WTC11 (cell line): ENCODE measurements at regions not wholly inside any gene's neighbourhood (a gene's known extent, or its start where the extent isn't known, plus 50 kb on each side); places are given as distances from the start of the nearest gene placed in this dataset.

Experiments used
- ATAC-seq: fragments of 200-7000 bp; cut with Tn5 transposase; 2 replicates; pipeline ENCODE4 v1.10.0; 2021; ENCODE audit warnings: mild to moderate bottlenecking, moderate library complexity
- CTCF ChIA-PET: fragments of 300-600 bp; sonication (Branson Sonifier 250); formaldehyde crosslinking; loops from one replicate; lab custom pipeline; 2021; ENCODE audit warnings: antibody characterized with exemption; lab: Charles Lee
- POLR2A ChIA-PET: fragments of 350-600 bp; sonication (Branson Sonifier 250); formaldehyde crosslinking; loops from one replicate; lab custom pipeline; 2021; ENCODE audit warnings: antibody characterized with exemption; lab: Charles Lee
- DNase-seq: peaks from one replicate; pipeline ENCODE4 v3.0.0; 2021; ENCODE audit warnings: low spot score
- H3K27ac Mint-ChIP-seq: 2 replicates; pipeline ENCODE4 v1.8.0; 2021; ENCODE audit warnings: mixed read lengths
- H3K27me3 Mint-ChIP-seq: 2 replicates; pipeline ENCODE4 v1.8.0; 2021; ENCODE audit warnings: low read depth, mild to moderate bottlenecking, moderate library complexity, mixed read lengths
- H3K36me3 Mint-ChIP-seq: 2 replicates; pipeline ENCODE4 v1.8.0; 2021; ENCODE audit warnings: mixed read lengths
- H3K4me1 Mint-ChIP-seq: 2 replicates; pipeline ENCODE4 v1.8.0; 2022; ENCODE audit warnings: mixed read lengths
- H3K4me3 Mint-ChIP-seq: 2 replicates; pipeline ENCODE4 v1.8.0; 2021; ENCODE audit warnings: mild to moderate bottlenecking, moderate library complexity, mixed read lengths
- H3K9me3 Mint-ChIP-seq: 2 replicates; pipeline ENCODE4 v1.8.0; 2021; ENCODE audit warnings: mixed read lengths
- E2F1 ChIP-seq: sonication (generic); formaldehyde crosslinking; IDR thresholded peaks from 2 replicates; pipeline ENCODE4 v1.8.0; 2022; ENCODE audit warnings: mild to moderate bottlenecking, missing genetic modification reagents
- ERG ChIP-seq: fragments of 250-450 bp; sonication (Bioruptor Pico); IDR thresholded peaks from 2 replicates; pipeline ENCODE4 v1.8.0; 2021; ENCODE audit warnings: mild to moderate bottlenecking
- FOXK1 ChIP-seq: sonication (generic); formaldehyde crosslinking; IDR thresholded peaks from 2 replicates; pipeline ENCODE4 v1.8.0; 2022; ENCODE audit warnings: mild to moderate bottlenecking, moderate library complexity, missing genetic modification reagents
- GRHL2 ChIP-seq: fragments of 250-450 bp; sonication (Bioruptor Pico); IDR thresholded peaks from 2 replicates; pipeline ENCODE4 v1.8.0; 2022; ENCODE audit warnings: mild to moderate bottlenecking, moderate library complexity; ENCODE audit not compliant: insufficient replicate concordance, severe bottlenecking
- GTF2I ChIP-seq: fragments of 250-450 bp; sonication (Bioruptor Pico); conservative IDR thresholded peaks from 2 replicates; pipeline ENCODE4 v1.4.0; 2021; ENCODE audit warnings: mild to moderate bottlenecking
- HMGA2 ChIP-seq: fragments of 250-450 bp; sonication (Bioruptor Pico); IDR thresholded peaks from 2 replicates; pipeline ENCODE4 v1.4.0; 2021; ENCODE audit warnings: mild to moderate bottlenecking, moderate library complexity
- HMGXB4 ChIP-seq: sonication (generic); formaldehyde crosslinking; IDR thresholded peaks from 2 replicates; pipeline ENCODE4 v1.8.1; 2023; ENCODE audit warnings: mild to moderate bottlenecking, moderate library complexity, missing genetic modification reagents
- MLX ChIP-seq: sonication (generic); formaldehyde crosslinking; IDR thresholded peaks from 2 replicates; pipeline ENCODE4 v1.8.1; 2023; ENCODE audit warnings: mild to moderate bottlenecking, missing genetic modification reagents, moderate library complexity
- NFE2L1 ChIP-seq: sonication (generic); formaldehyde crosslinking; IDR thresholded peaks from 2 replicates; pipeline ENCODE4 v1.8.1; 2023; ENCODE audit warnings: missing genetic modification reagents
- OVOL2 ChIP-seq: fragments of 250-450 bp; sonication (Bioruptor Pico); IDR thresholded peaks from 2 replicates; pipeline ENCODE4 v1.9.0; 2021; ENCODE audit warnings: mild to moderate bottlenecking, borderline replicate concordance
- PRDM15 ChIP-seq: sonication (generic); formaldehyde crosslinking; IDR thresholded peaks from 2 replicates; pipeline ENCODE4 v1.8.0; 2022; ENCODE audit warnings: missing genetic modification reagents
- PRRX2 ChIP-seq: fragments of 250-450 bp; sonication (Bioruptor Pico); IDR thresholded peaks from 2 replicates; pipeline ENCODE4 v1.8.0; 2021; ENCODE audit warnings: mild to moderate bottlenecking
- TEAD4 ChIP-seq: sonication (generic); formaldehyde crosslinking; IDR thresholded peaks from 2 replicates; pipeline ENCODE4 v1.8.0; 2022; ENCODE audit warnings: mild to moderate bottlenecking, missing genetic modification reagents
- USF1 ChIP-seq: sonication (generic); formaldehyde crosslinking; IDR thresholded peaks from 2 replicates; pipeline ENCODE4 v1.8.0; 2022; ENCODE audit warnings: mild to moderate bottlenecking, missing genetic modification reagents
- ZMAT4 ChIP-seq: fragments of 250-450 bp; sonication (Bioruptor Pico); IDR thresholded peaks from 2 replicates; pipeline ENCODE4 v1.9.0; 2021; ENCODE audit warnings: mild to moderate bottlenecking
- ZNF416 ChIP-seq: fragments of 250-450 bp; sonication (Bioruptor Pico); IDR thresholded peaks from 2 replicates; pipeline ENCODE4 v1.9.0; 2021; ENCODE audit warnings: mild to moderate bottlenecking, inconsistent platforms
- ZNF532 ChIP-seq: fragments of 250-450 bp; sonication (Bioruptor Pico); IDR thresholded peaks from 2 replicates; pipeline ENCODE4 v1.9.0; 2021; ENCODE audit warnings: mild to moderate bottlenecking, borderline replicate concordance
- ZSCAN18 ChIP-seq: fragments of 250-450 bp; sonication (Bioruptor Pico); IDR thresholded peaks from 2 replicates; pipeline ENCODE4 v2.1.2; 2022; ENCODE audit warnings: mild to moderate bottlenecking, moderate library complexity

- no peak for TF ChIP-seq ERG (CRISPR knock-in tag)
- TF ChIP-seq HMGA2: no peak
- TF ChIP-seq PRRX2 (CRISPR knock-in tag): no peak
- no peak for TF ChIP-seq OVOL2
- TF ChIP-seq ZNF532 (CRISPR knock-in tag): no peak
These were observed 136.0 kb upstream of the ZNF91 start (continued) for GRCh38 chr19:23531231-23531790.

GRCh38 chr19:23528376-23528775 lies 133.1 kb upstream of the ZNF91 start:
- Mint-ChIP-seq H3K27ac (no peak overlapping the region), H3K9me3 (peaks cover 80% of the 10 kb centered on the region), H3K4me1 (peaks cover 3% of the 10 kb centered on the region), H3K4me3 (no peak overlapping the region), H3K27me3 (peaks cover 3% of the 10 kb centered on the region), H3K36me3 (peaks cover 56% of the 10 kb centered on the region)
- ATAC-seq: no peak
- ChIA-PET POLR2A (no interaction called here), CTCF (no interaction called here)
- TF ChIP-seq USF1: no peak
- TF ChIP-seq FOXK1: no peak
- TF ChIP-seq NFE2L1: no peak
- TF ChIP-seq PRDM15 (CRISPR knock-in tag): no peak
- TF ChIP-seq MLX (CRISPR knock-in tag): no peak
- no peak for TF ChIP-seq PRRX2 (CRISPR knock-in tag)
- no peak for TF ChIP-seq E2F1 (CRISPR knock-in tag)
- no peak for TF ChIP-seq TEAD4 (CRISPR knock-in tag)
- no peak for TF ChIP-seq GTF2I (CRISPR knock-in tag)
- TF ChIP-seq HMGXB4 (CRISPR knock-in tag): no peak
- TF ChIP-seq GRHL2: no peak
- no peak for TF ChIP-seq ZNF416 (CRISPR knock-in tag)
- no peak for TF ChIP-seq ZMAT4 (CRISPR knock-in tag)
- no peak for TF ChIP-seq ZSCAN18 (CRISPR knock-in tag)
- no peak for DNase-seq
